ENCODE measurements at regions not wholly inside any gene's neighbourhood (a gene's known extent, or its start where the extent isn't known, plus 50 kb on each side); places are given as distances from the start of the nearest gene placed in this dataset.

- Histone ChIP-seq H3K4me2 (ENCODE audit: low read depth, low read length) (no peak overlapping the region; the same call in 1 of the 2 replicates), H3K9ac (ENCODE audit: low read depth, low read length) (no peak overlapping the region), H3K27ac (ENCODE audit: insufficient read depth, low read length) (no peak overlapping the region), H4K20me1 (ENCODE audit: insufficient read depth, low read length) (no peaks in the 10 kb centered on the region), H3K56ac (ENCODE audit: extremely low read depth, insufficient read depth, low read length) (no peak overlapping the region), H3K9me1 (ENCODE audit: insufficient read depth, low read length) (peaks cover 2% of the 10 kb centered on the region; the same call in 1 of the 2 replicates), H3K4ac (ENCODE audit: low read depth, low read length) (peak overlapping the region; percentile 46; the same call in 1 of the 2 replicates), H2BK5ac (ENCODE audit: low read depth, low read length, poor library complexity, severe bottlenecking) (no peak overlapping the region), H3K27me3 (ENCODE audit: control insufficient read depth, insufficient read depth, low read length) (no peaks in the 10 kb centered on the region), H2BK15ac (ENCODE audit: low read depth, low read length) (peak overlapping the region; percentile 28; the same call in 1 of the 3 replicates), H3K4me3 (ENCODE audit: insufficient read depth, low read depth, low read length) (no peak overlapping the region), H2AFZ (replicated peaks; ENCODE audit: low read length, poor library complexity) (no peak overlapping the region), H3K36me3 (ENCODE audit: control insufficient read depth, insufficient read depth, low read length) (no peaks in the 10 kb centered on the region), H2BK20ac (ENCODE audit: low read depth, low read length) (peak overlapping the region; percentile 73; the same call in 1 of the 2 replicates), H4K5ac (ENCODE audit: low read depth, low read length) (peak overlapping the region; percentile 72), H4K91ac (ENCODE audit: insufficient read depth, low read depth, low read length) (no peak overlapping the region), H3K79me1 (ENCODE audit: low read depth in 1 of 2, low read length in 2 of 2) (no peaks in the 10 kb centered on the region), H2AK5ac (ENCODE audit: low read depth, low read length) (no peak overlapping the region), H4K8ac (ENCODE audit: low read depth in 2 of 2, low read length in 2 of 2) (peak overlapping the region in 1 of 2 experiments; percentile 66; a peak in 2 of 4 replicates), H2BK120ac (ENCODE audit: low read depth, low read length) (peak overlapping the region; percentile 65; the same call in 1 of the 2 replicates), H3K18ac (ENCODE audit: low read depth, low read length) (peak overlapping the region; percentile 75), H3K9me3 (ENCODE audit: control insufficient read depth, insufficient read depth, low read length) (peaks cover 2% of the 10 kb centered on the region; the same call in 1 of the 2 replicates), H2AK9ac (replicated peaks; ENCODE audit: low read depth, low read length, poor library complexity) (no peak overlapping the region), H3K23ac (ENCODE audit: low read depth, low read length) (no peak overlapping the region), H3K4me1 (ENCODE audit: control insufficient read depth, insufficient read depth, low read length) (peaks cover 9% of the 10 kb centered on the region), H3K14ac (replicated peaks; ENCODE audit: low read depth, low read length) (peak overlapping the region; percentile 53; the same call in 1 of the 2 replicates)
- intact Hi-C loops (cut with micrococcal nuclease), result no loop called here
- ChIA-PET POLR2A (ENCODE audit: unreplicated experiment) (no interaction called here), CTCF (no interaction called here)
- no CpG with 5 or more reads among the region's 3 CpGs for WGBS, 2 experiments (ENCODE audit: extremely low coverage in 2 of 2, insufficient read length in 1 of 2)
- dilution Hi-C loops (cut with HindIII; ENCODE audit: low sequenced_read_pairs, unreplicated experiment), result no loop called here
- no peak for DNase-seq
- BruUV-seq (replicated peaks), result no TSS peak
- in situ Hi-C loops (cut with MboI; ENCODE audit: low sequenced_read_pairs), result no loop called here
- TF ChIP-seq RFX5 (IDR thresholded peaks at IDR 0.05; ENCODE audit: low read depth, low read length) (no peak), NFE2L2 (IDR thresholded peaks at IDR 0.05; ENCODE audit: low read depth, low read length) (no peak), SMC3 (IDR thresholded peaks at IDR 0.05; ENCODE audit: low read depth, low read length) (no peak), RCOR1 (IDR thresholded peaks at IDR 0.05; ENCODE audit: insufficient replicate concordance, low read length) (no peak), MXI1 (IDR thresholded peaks at IDR 0.05; ENCODE audit: borderline replicate concordance, low read depth, low read length) (no peak), USF2 (IDR thresholded peaks at IDR 0.05; ENCODE audit: low read depth, low read length) (no peak), RAD21 (IDR thresholded peaks at IDR 0.05; ENCODE audit: low read length) (no peak), ELK1 (IDR thresholded peaks at IDR 0.05; ENCODE audit: borderline replicate concordance, low read depth, low read length) (no peak), FOS (IDR thresholded peaks at IDR 0.05; ENCODE audit: low read depth, low read length) (no peak), BHLHE40 (IDR thresholded peaks at IDR 0.05; ENCODE audit: low read depth, low read length) (no peak), CEBPB (IDR thresholded peaks at IDR 0.05; ENCODE audit: low read depth, low read length) (no peak), CHD1 (IDR thresholded peaks at IDR 0.05; ENCODE audit: low read depth, low read length) (no peak), POLR2A (IDR thresholded peaks at IDR 0.05; ENCODE audit: low read depth, low read length) (no peak)
- no peak for ATAC-seq (ENCODE audit: low read depth)
Observed at GRCh38 chr12:75632442-75632841, 121.0 kb upstream of the KRR1 start.
